ENCODE measurements at regions not wholly inside any gene's neighbourhood (a gene's known extent, or its start where the extent isn't known, plus 50 kb on each side); places are given as distances from the start of the nearest gene placed in this dataset.

GRCh38 chr7:22589641-22590201 is 89.7 kb upstream of the STEAP1B start:
- in situ Hi-C loops (cut with MboI; ENCODE audit: low sequenced_read_pairs): no loop called here

GRCh38 chr7:22588351-22588750 is 88.4 kb upstream of the STEAP1B start:
- in situ Hi-C loops (cut with MboI; ENCODE audit: low sequenced_read_pairs): no loop called here

GRCh38 chr7:22587322-22587721 is 87.3 kb upstream of the STEAP1B start:
- in situ Hi-C loops (cut with MboI; ENCODE audit: low sequenced_read_pairs): no loop called here

GRCh38 chr7:22586786-22587140 is 86.8 kb upstream of the STEAP1B start:
- in situ Hi-C loops (cut with MboI; ENCODE audit: low sequenced_read_pairs): no loop called here

- in situ Hi-C loops (cut with MboI; ENCODE audit: low sequenced_read_pairs): no loop called here
Measured at GRCh38 chr7:22586101-22586785, 86.3 kb upstream of the STEAP1B start.

GRCh38 chr7:22584179-22584578 is 84.2 kb upstream of the STEAP1B start:
- in situ Hi-C loops (cut with MboI; ENCODE audit: low sequenced_read_pairs): no loop called here

- in situ Hi-C loops (cut with MboI; ENCODE audit: low sequenced_read_pairs): no loop called here
Measured at GRCh38 chr7:22582863-22583622, 83.1 kb upstream of the STEAP1B start.

GRCh38 chr7:22581099-22581498 is 81.1 kb upstream of the STEAP1B start:
- in situ Hi-C loops (cut with MboI; ENCODE audit: low sequenced_read_pairs): no loop called here

GRCh38 chr7:22579961-22580360 is 80.0 kb upstream of the STEAP1B start:
- in situ Hi-C loops (cut with MboI; ENCODE audit: low sequenced_read_pairs): no loop called here

- in situ Hi-C loops (cut with MboI; ENCODE audit: low sequenced_read_pairs): no loop called here
Measured at GRCh38 chr7:22578007-22578733, 78.2 kb upstream of the STEAP1B start.

- in situ Hi-C loops (cut with MboI; ENCODE audit: low sequenced_read_pairs): no loop called here
Measured at GRCh38 chr7:22577470-22578001, 77.5 kb upstream of the STEAP1B start.

GRCh38 chr7:22576612-22577469 is 76.9 kb upstream of the STEAP1B start:
- in situ Hi-C loops (cut with MboI; ENCODE audit: low sequenced_read_pairs): no loop called here

GRCh38 chr7:22574754-22575520 is 74.9 kb upstream of the STEAP1B start:
- in situ Hi-C loops (cut with MboI; ENCODE audit: low sequenced_read_pairs): no loop called here

GRCh38 chr7:22572937-22573336 is 72.9 kb upstream of the STEAP1B start:
- in situ Hi-C loops (cut with MboI; ENCODE audit: low sequenced_read_pairs): no loop called here

GRCh38 chr7:22572292-22572691 is 72.3 kb upstream of the STEAP1B start:
- in situ Hi-C loops (cut with MboI; ENCODE audit: low sequenced_read_pairs): no loop called here

- in situ Hi-C loops (cut with MboI; ENCODE audit: low sequenced_read_pairs): no loop called here
Measured at GRCh38 chr7:22571766-22572165, 71.8 kb upstream of the STEAP1B start.

- in situ Hi-C loops (cut with MboI; ENCODE audit: low sequenced_read_pairs): no loop called here
Measured at GRCh38 chr7:22569586-22570321, 69.8 kb upstream of the STEAP1B start.

- in situ Hi-C loops (cut with MboI; ENCODE audit: low sequenced_read_pairs): no loop called here
Measured at GRCh38 chr7:22566592-22566991, 66.6 kb upstream of the STEAP1B start.

GRCh38 chr7:22566176-22566575 is 66.2 kb upstream of the STEAP1B start:
- in situ Hi-C loops (cut with MboI; ENCODE audit: low sequenced_read_pairs): no loop called here
